ENCODE measurements at regions not wholly inside any gene's neighbourhood (a gene's known extent, or its start where the extent isn't known, plus 50 kb on each side); places are given as distances from the start of the nearest gene placed in this dataset.

DNA sequence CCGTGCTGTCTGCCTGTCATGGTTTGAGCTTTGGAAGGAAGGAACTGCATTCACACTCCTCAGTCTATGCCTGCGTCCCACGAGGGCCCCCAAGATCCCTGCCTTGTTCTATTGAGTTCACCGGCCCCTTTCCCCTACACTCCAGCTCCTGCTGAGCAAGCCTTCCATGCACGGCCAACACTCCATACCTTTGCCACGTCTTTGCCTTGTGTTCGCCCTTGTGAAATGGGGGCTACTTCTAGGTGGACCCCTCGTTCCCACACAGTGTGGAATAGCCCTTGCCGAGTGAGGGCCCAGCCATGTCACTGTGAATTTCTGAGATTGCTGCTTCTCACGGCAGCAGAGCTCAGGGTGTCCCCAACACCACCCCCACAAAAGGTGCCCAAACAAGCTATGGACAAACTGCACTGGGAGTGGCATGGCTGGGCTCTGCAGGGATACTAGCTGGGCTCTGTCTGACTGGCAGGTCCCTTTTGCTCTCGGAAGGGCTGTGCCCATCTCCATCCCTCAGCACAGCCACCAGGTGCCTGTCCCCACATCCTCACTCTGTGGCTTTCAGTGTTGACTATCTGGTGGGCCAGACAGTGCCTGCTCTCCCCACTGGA, 67.9 kb upstream of the ADAMTS2 start (continued):
- TF ChIP-seq TBL1XR1 (IDR thresholded peaks at IDR 0.05; ENCODE audit: low read depth, low read length) (no peak), NRF1 (conservative IDR thresholded peaks at IDR 0.05; ENCODE audit: low read depth, low read length) (no peak), HCFC1 (IDR thresholded peaks at IDR 0.05; ENCODE audit: low read length) (no peak), SUZ12 (IDR thresholded peaks at IDR 0.05; ENCODE audit: unreplicated experiment) (no peak), FOXM1 (IDR thresholded peaks at IDR 0.05; ENCODE audit: low read depth, low read length) (no peak), ZNF384 (IDR thresholded peaks at IDR 0.05; ENCODE audit: borderline replicate concordance, low read depth, low read length) (no peak)

DNA sequence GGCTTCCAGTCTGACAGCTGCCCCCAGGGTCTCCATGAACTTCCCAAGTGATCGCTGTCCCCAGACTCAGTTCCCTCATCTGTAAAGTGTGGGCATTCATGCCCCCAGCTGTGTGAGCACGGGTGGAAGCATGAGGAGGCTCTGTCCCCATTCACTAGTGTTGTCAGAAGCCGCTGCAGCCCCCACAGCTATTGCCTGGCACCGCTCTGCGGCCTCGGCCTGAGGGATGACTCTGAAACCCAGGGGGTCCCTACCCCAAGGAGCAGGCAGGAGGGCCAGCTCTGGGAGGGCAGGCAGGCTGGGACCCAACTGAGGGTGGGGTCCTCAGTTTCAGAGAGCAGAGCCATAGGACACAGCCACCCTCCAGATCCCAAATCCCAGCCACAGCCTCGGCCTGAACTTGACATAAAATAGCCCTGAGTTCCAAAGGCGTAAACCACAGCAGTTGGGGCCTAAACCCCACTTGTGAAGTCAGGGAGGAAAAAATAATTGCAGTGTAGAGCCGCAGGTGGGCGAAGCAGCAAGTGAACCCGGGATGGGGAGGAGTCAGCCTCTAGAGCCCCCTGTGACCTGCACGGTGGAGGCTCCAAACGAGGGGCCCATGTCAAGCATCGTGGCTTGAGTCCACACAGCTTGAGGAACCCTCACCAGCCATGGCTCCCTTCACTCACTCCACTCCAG, 66.0 kb upstream of the ADAMTS2 start:
- Histone ChIP-seq H3K27me3 (replicated peaks in 1 of 2; ENCODE audit: control insufficient read depth in 2 of 2, insufficient read depth in 2 of 2, low read length in 1 of 2) (no peaks in the 10 kb centered on the region), H3K4me2 (ENCODE audit: control insufficient read depth, insufficient read depth) (no peak overlapping the region), H3K4me3 (no peak overlapping the region), H3K27ac (ENCODE audit: control insufficient read depth, insufficient read depth) (no peak overlapping the region), H3K9ac (ENCODE audit: control insufficient read depth, insufficient read depth, low read length) (no peak overlapping the region), H2AFZ (ENCODE audit: control insufficient read depth, low read depth, low read length) (no peak overlapping the region), H4K20me1 (ENCODE audit: control insufficient read depth, insufficient read depth) (no peaks in the 10 kb centered on the region), H3K4me1 (ENCODE audit: control insufficient read depth, insufficient read depth, low read length) (no peaks in the 10 kb centered on the region), H3K36me3 (ENCODE audit: control insufficient read depth in 2 of 2, insufficient read depth in 2 of 2, low read length in 1 of 2) (no peaks in the 10 kb centered on the region), H3K9me3 (replicated peaks; ENCODE audit: control insufficient read depth, insufficient read depth, low read length) (no peaks in the 10 kb centered on the region), H3K79me2 (ENCODE audit: control insufficient read depth, insufficient read depth, low read length) (no peaks in the 10 kb centered on the region)
- no peak for FAIRE-seq
- no peak for DNase-seq (ENCODE audit: low read depth, low spot score)
- in situ Hi-C loops (cut with MboI), result no loop called here
- 39% methylated on average over 14 of the region's 14 CpGs for WGBS (ENCODE audit: insufficient coverage, insufficient replicate concordance, low lambda C conversion rate, missing lambda C conversion rate)
- SMC1A ChIA-PET (ENCODE audit: uncharacterized antibody, unreplicated experiment), result no interaction called here
- intact Hi-C loops (cut with micrococcal nuclease; ENCODE audit: unreplicated experiment), result no loop called here
- ATAC-seq, result no peak
- no TSS peak for BruUV-seq (replicated peaks)
- RAD21 ChIA-PET (ENCODE audit: unreplicated experiment), result no interaction called here
- POLR2A ChIA-PET, result no interaction called here
- CTCF ChIA-PET, result no interaction called here
- TF ChIP-seq IRF3 (IDR thresholded peaks at IDR 0.05) (no peak), EED (IDR thresholded peaks at IDR 0.05; ENCODE audit: low read depth) (no peak), BMI1 (IDR thresholded peaks at IDR 0.05; ENCODE audit: borderline replicate concordance) (no peak), MEF2A (IDR thresholded peaks at IDR 0.05; ENCODE audit: insufficient read depth, low read depth, low read length) (no peak), CBX5 (IDR thresholded peaks at IDR 0.05; ENCODE audit: low read depth) (no peak), KAT2A (conservative IDR thresholded peaks at IDR 0.05; ENCODE audit: control insufficient read depth, low read depth, low read length) (no peak), IKZF1 (conservative IDR thresholded peaks at IDR 0.05) (no peak), IKZF2 (IDR thresholded peaks at IDR 0.05) (no peak), ZSCAN29 (IDR thresholded peaks at IDR 0.05) (no peak), GABPA (IDR thresholded peaks at IDR 0.05; ENCODE audit: low read depth) (no peak), NR2F1 (conservative IDR thresholded peaks at IDR 0.05) (no peak), SKIL (IDR thresholded peaks at IDR 0.05; ENCODE audit: low read depth, poor library complexity, severe bottlenecking) (no peak), FOS (IDR thresholded peaks at IDR 0.05; ENCODE audit: borderline replicate concordance, extremely low read depth, insufficient read length) (no peak), ATF2 (IDR thresholded peaks at IDR 0.05; ENCODE audit: low read length) (no peak), KLF5 (IDR thresholded peaks at IDR 0.05; ENCODE audit: partially characterized antibody) (no peak)
